Omental fat pad (tissue), 3 donors: ENCODE measurements at regions not wholly inside any gene's neighbourhood (a gene's known extent, or its start where the extent isn't known, plus 50 kb on each side); places are given as distances from the start of the nearest gene placed in this dataset.

Experiments used
- ATAC-seq: fragments of 150-250 bp; one replicate; pipeline ENCODE4 v1.9.1; 2016; ENCODE audit warnings: mild to moderate bottlenecking, moderate library complexity; ENCODE audit not compliant: low FRiP score
- DNase-seq: peaks from one replicate; pipeline ENCODE4 v3.0.0-alpha.2; 2019; ENCODE audit warnings: low spot score
- CTCF ChIP-seq, 3 donors: fragments of 450-650 bp; IDR thresholded peaks; one replicate each; pipeline ENCODE4 v1.5.1; 2016 to 2017; ENCODE audit warnings: antibody characterized with exemption in 3 of 3, mild to moderate bottlenecking in 3 of 3, moderate library complexity in 2 of 3

DNA sequence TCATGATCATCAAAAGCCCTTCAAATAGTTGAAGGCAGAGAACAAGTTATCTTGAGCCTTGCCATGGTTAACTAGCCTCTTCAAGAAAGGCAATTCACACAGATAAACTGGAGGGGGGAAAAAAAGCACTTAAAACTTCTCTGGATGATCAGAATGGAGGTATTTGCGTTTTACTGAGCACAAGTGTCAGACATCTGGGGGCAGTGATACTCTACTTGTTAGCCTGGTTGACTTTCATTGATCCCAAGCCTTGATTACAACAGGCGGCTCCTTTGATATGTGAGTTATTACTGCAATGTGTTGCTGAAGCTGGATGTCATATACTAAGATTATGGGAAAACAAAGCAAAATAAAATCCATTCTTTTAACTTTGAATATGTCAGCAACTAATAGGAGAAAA is 155.0 kb upstream of the HS3ST3A1 start:
- DNase-seq (no peak), ATAC-seq (no peak)
- TF ChIP-seq CTCF (IDR thresholded peaks at IDR 0.05): no peak

DNA sequence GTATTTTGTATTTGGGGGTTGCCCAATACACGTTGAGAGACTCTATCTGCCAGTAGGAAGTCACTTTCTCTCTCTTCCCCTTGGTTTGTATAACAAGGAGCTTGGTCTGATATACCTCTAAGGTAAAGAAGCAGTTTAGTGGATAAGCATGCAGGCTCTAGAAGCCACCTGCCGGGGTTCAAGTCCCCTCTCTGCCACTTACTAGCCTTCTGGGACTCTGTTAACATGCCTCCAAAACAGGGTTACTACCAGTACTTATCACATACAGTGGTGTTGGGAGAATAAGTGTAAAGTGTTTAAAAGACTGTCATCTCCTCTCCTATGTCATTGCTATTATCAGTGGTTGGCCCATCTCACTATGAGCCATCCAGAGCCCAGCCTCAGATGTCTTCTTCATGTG is 156.1 kb upstream of the HS3ST3A1 start:
- DNase-seq: no peak
- ATAC-seq: no peak
- no peak for TF ChIP-seq CTCF (IDR thresholded peaks at IDR 0.05)

DNA sequence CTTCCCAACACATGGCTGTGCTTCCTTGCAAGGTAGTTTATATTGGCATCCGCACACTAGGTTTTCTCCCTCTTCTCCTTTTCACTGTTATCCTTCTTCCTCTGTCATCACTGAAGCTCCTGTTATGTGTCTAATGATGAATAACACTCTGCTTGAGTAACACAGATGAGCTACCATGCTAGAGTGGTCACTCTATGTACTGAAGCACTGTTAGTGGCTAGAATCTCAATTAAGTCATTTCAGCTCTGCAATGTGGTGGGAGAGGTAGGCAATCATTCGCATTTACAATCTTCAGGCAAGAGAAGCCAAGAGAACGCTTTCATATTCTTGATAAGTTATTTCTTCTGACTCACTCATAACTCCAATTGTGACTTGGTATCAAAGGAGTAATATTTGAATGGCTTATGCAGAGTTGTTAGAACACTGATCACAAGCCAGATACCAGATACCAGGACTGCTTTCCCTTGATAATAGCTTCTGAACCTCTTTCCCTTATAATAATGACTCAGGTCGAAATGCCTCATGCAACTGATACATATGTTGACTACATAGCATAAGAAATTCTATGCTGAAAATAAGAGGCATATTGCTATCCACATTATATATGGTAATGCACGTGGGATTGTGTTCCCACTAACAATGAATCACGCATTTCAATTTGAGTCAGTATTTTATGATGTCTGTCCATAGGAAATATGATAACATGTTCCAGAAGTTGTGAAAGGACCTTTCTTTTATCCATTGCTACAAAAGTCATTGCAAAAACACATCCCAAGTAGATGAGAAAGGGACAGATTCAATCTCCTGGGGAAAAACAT is 158.0 kb upstream of the HS3ST3A1 start:
- DNase-seq: no peak
- no peak for ATAC-seq
- no peak for TF ChIP-seq CTCF (IDR thresholded peaks at IDR 0.05)

DNA sequence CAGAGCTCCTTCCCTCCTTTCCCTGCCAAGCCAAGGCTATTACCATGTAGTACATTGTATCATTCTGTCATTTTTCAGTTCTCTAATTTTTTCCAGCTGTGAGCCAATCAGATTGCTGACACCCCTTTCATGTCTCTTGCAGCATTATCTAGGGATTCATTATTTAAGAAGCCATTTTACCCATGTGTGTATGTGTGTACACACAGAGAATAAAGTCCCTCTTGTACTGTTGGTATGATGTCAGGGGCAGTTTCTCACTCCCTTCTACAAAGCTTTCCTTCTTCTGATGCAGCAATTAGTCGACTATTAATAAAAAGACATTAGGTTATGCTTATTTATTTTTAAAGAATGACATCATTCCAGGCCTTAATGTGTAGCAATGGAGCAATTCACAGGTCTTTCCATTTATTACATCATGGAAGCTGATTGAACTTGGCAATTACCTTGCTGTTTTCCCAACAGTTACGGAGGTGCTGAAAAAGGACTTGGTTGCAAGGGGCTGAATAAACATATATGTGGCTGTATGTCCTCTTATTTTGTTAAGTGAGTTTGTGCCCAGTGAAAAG is 159.4 kb upstream of the HS3ST3A1 start:
- DNase-seq: no peak
- TF ChIP-seq CTCF (IDR thresholded peaks at IDR 0.05): no peak
- ATAC-seq: no peak

DNA sequence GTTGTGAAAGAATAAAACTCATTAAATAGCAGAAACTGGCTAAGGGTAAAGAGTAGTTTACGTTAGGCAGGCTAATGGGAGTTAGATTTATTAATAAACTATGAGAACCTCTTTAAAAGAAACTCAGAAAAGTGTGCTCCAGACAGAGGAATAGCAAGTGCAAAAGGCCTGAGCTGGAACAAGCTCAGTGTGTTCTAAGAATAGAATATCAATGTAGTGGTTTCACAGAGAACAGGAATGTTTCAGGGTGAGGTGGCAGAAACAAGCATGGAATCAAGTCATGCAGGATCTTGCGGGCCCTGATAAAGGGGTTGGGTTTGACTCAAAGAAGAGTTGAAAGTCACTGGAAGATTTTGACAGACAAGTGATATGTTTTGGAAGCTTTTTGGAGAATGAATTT is 164.0 kb upstream of the HS3ST3A1 start:
- ATAC-seq: no peak
- no peak for DNase-seq
- TF ChIP-seq CTCF (IDR thresholded peaks at IDR 0.05): no peak

GRCh38 chr17:13770702-13771101 is 169.0 kb upstream of the HS3ST3A1 start:
- TF ChIP-seq CTCF (IDR thresholded peaks at IDR 0.05): no peak
- ATAC-seq: no peak
- no peak for DNase-seq

GRCh38 chr17:13775450-13775849 is 173.7 kb upstream of the HS3ST3A1 start:
- no peak for TF ChIP-seq CTCF (IDR thresholded peaks at IDR 0.05)
- DNase-seq (no peak), ATAC-seq (no peak)
